ENCODE measurements at regions not wholly inside any gene's neighbourhood (a gene's known extent, or its start where the extent isn't known, plus 50 kb on each side); places are given as distances from the start of the nearest gene placed in this dataset.

- no peak for TF ChIP-seq CTCF (IDR thresholded peaks at IDR 0.05)
- no peak for DNase-seq (ENCODE audit: low spot score)
- H3K27ac ChIP-seq: no peak overlapping the region
- no peak overlapping the region for H3K4me3 ChIP-seq
These were observed 572.1 kb downstream of the ACTL7B start for GRCh38 chr9:108283696-108284095.

GRCh38 chr9:108282872-108283271, 572.9 kb downstream of the ACTL7B start:
- no peak for TF ChIP-seq CTCF (IDR thresholded peaks at IDR 0.05)
- no peak for DNase-seq (ENCODE audit: low spot score)
- Histone ChIP-seq H3K27ac (no peak overlapping the region), H3K4me3 (no peak overlapping the region)

GRCh38 chr9:108281696-108282095, 574.1 kb downstream of the ACTL7B start:
- H3K27ac ChIP-seq: no peak overlapping the region
- no peak for TF ChIP-seq CTCF (IDR thresholded peaks at IDR 0.05)
- no peak for DNase-seq (ENCODE audit: low spot score)
- H3K4me3 ChIP-seq: no peak overlapping the region

DNA sequence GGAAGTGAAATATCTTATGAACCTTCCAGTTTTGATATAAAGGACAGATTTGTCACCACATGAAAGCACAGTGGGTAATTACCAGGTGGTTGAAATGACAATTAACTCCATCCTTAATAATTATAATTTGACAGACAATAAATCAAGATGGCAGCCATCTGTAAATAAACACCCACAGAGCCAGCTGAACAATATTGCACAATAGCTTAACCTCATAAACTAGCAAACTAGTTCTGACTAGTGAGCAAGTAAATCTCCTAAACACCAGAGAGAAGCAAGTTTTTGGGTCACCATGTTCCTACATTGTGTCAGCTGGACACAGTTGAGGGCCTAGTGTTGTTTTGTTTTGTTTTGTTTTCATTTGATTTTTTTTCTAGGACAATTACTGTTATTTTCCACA, 577.4 kb downstream of the ACTL7B start:
- DNase-seq (ENCODE audit: low spot score): no peak
- H3K4me3 ChIP-seq: no peak overlapping the region
- TF ChIP-seq CTCF (IDR thresholded peaks at IDR 0.05): no peak
- H3K27ac ChIP-seq: no peak overlapping the region

GRCh38 chr9:108277216-108277615, 578.6 kb downstream of the ACTL7B start:
- Histone ChIP-seq H3K4me3 (no peak overlapping the region), H3K27ac (no peak overlapping the region)
- DNase-seq (ENCODE audit: low spot score): no peak
- TF ChIP-seq CTCF (IDR thresholded peaks at IDR 0.05): no peak

GRCh38 chr9:108275906-108276305, 579.9 kb downstream of the ACTL7B start:
- no peak overlapping the region for H3K27ac ChIP-seq
- TF ChIP-seq CTCF (IDR thresholded peaks at IDR 0.05): no peak
- H3K4me3 ChIP-seq: no peak overlapping the region
- DNase-seq (ENCODE audit: low spot score): no peak

- no peak for TF ChIP-seq CTCF (IDR thresholded peaks at IDR 0.05)
- Histone ChIP-seq H3K27ac (no peak overlapping the region), H3K4me3 (no peak overlapping the region)
- no peak for DNase-seq (ENCODE audit: low spot score)
These were observed 580.8 kb downstream of the ACTL7B start for GRCh38 chr9:108274971-108275370.
